ENCODE measurements at regions not wholly inside any gene's neighbourhood (a gene's known extent, or its start where the extent isn't known, plus 50 kb on each side); places are given as distances from the start of the nearest gene placed in this dataset.
A peak's percentile ranks its signal among the peaks of the same experiment; 100 is the strongest.
"Not testable (repeated sequence)": the region's sequence is repeated elsewhere in the genome, so short reads cannot be mapped to it uniquely, and the experiment has no call there.

DNA sequence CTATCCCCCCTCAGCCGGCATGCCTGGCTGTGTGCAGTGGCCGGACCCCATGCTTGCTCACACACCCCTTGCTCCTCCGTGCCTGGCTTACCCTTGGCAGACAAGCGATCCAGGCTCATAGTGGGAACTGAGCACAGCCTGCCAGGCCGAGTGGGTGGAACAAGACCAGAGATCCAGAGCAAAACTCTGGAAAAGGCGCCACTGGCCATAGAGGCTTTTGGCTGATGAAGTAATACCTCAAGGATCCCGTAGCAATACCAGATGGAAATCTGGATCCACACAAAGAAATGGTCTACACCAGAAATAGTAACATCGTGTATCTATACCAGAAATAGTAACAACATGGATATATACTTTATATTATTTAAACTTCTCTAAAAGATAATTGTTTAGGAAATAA, 1719.6 kb downstream of the SPATA31A7 start:
- H3K27me3 ChIP-seq; H3K4me3 ChIP-seq; H3K27ac ChIP-seq; H3K9me3 ChIP-seq; intact Hi-C loops (cut with DNase I; ENCODE audit: low total_unique reads); H3K36me3 ChIP-seq; H3K4me1 ChIP-seq: not testable (repeated sequence)
- DNase-seq: peak in 1 of 2 donors; percentile 50

- H3K27me3 ChIP-seq; H3K4me3 ChIP-seq; intact Hi-C loops (cut with DNase I; ENCODE audit: low total_unique reads); H3K9me3 ChIP-seq; DNase-seq; H3K36me3 ChIP-seq; H3K27ac ChIP-seq; H3K4me1 ChIP-seq: not testable (repeated sequence)
These were observed 1722.4 kb downstream of the SPATA31A7 start for GRCh38 chr9:62912278-62912677.

DNA sequence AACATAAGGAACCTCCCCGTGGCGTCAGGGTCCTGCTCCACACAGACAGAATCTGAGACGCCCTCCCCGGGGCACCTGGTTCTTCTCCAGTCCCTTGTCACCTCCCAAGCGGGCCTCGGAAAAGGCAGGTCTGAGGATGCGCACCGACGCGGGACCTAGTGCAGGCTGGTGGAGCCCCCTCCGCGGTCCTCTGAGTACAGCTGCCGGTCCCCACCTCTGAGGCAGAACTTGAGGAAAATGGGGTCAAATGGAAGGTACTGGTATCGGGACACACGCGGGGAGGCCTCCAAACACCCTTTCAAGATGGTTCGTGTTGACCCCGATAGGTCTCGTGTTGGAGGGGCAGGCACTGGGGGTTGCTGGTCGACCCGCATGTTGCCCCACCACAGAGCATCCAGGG, 1725.3 kb downstream of the SPATA31A7 start:
- H3K4me3 ChIP-seq; H3K4me1 ChIP-seq; H3K27ac ChIP-seq; H3K36me3 ChIP-seq; H3K27me3 ChIP-seq; intact Hi-C loops (cut with DNase I; ENCODE audit: low total_unique reads); H3K9me3 ChIP-seq: not testable (repeated sequence)
- peak in 1 of 2 donors; percentile 49 for DNase-seq

GRCh38 chr9:62915661-62916060, 1725.8 kb downstream of the SPATA31A7 start:
- H3K27ac ChIP-seq; DNase-seq; H3K9me3 ChIP-seq; H3K36me3 ChIP-seq; intact Hi-C loops (cut with DNase I; ENCODE audit: low total_unique reads); H3K4me3 ChIP-seq; H3K27me3 ChIP-seq; H3K4me1 ChIP-seq: not testable (repeated sequence)

DNA sequence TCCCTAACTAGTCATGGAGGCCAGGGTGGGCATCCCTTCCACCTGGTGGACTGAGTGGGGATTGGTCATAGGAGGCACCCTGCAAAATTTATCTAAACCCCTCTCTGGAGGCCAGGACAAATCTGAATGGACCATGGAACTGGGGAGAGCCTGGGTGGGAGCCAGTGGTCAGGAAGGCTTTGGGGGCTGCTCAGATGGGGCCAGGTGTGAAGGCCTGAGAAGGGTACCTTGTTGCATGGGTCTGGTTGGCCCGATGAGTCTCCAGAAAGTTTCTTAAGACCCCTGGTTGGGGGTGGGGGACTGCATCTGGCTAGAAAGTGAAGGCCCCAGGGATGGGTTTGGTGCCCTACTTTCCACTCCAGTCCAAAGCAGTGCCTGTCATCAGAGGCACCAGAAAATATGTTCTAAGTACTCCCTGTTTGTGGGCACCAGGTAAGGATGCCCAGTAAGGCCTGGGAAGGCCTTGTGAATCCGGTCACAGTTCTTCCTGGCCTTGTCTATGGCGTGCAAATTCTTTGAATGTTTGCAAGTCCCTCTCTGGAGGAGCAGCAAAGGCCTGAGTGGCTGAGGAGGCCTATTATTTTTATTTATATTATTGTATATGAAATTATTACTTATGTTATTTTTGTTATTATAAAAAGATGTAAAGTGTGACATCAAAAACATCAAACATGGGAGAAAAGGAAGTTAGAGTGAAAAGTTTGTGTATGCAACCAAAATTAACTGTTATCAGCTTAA, 1729.0 kb downstream of the SPATA31A7 start:
- H3K9me3 ChIP-seq; H3K36me3 ChIP-seq; H3K4me3 ChIP-seq; H3K27ac ChIP-seq; H3K27me3 ChIP-seq; intact Hi-C loops (cut with DNase I; ENCODE audit: low total_unique reads); H3K4me1 ChIP-seq: not testable (repeated sequence)
- DNase-seq: peak in 1 of 2 donors; percentile 28

DNA sequence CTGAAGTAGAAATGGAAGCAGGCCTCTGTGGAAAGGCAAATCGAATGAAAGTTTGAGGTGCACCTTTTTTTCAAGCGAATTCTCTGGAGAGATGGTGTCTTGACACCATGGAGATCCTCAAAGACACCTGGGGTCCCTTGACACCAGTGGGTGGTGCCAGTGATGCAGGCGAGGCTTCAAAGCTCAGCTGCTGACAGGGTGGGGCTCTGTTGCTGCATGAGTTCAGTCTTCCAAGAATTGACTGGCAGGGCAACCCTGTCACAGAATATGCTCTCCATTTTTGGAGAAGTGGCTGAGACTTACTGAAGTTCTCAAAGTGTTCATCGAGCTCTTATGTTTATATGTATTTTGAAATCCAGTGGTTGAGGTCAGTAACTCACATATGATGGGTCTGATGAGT, 1741.6 kb downstream of the SPATA31A7 start:
- H3K27me3 ChIP-seq; H3K4me3 ChIP-seq; H3K27ac ChIP-seq; H3K9me3 ChIP-seq; H3K4me1 ChIP-seq; DNase-seq; H3K36me3 ChIP-seq; intact Hi-C loops (cut with DNase I; ENCODE audit: low total_unique reads): not testable (repeated sequence)

- H3K27me3 ChIP-seq; H3K27ac ChIP-seq; H3K4me1 ChIP-seq; H3K9me3 ChIP-seq; H3K4me3 ChIP-seq; DNase-seq; intact Hi-C loops (cut with DNase I; ENCODE audit: low total_unique reads); H3K36me3 ChIP-seq: not testable (repeated sequence)
These were observed 1763.0 kb downstream of the SPATA31A7 start for GRCh38 chr9:62952840-62953239.
